Neutrophil (primary cell): ENCODE measurements at regions not wholly inside any gene's neighbourhood (a gene's known extent, or its start where the extent isn't known, plus 50 kb on each side); places are given as distances from the start of the nearest gene placed in this dataset.

ENCODE experiments used
- H3K27ac ChIP-seq: fragments of 200-600 bp; sonication (generic); 2 replicates; pipeline ENCODE4 v1.5.1; 2016; ENCODE audit warnings: mild to moderate bottlenecking, moderate library complexity
- H3K27me3 ChIP-seq: fragments of 200-600 bp; sonication (generic); 2 replicates; pipeline ENCODE4 v1.6.0; 2016; ENCODE audit warnings: mild to moderate bottlenecking
- H3K36me3 ChIP-seq: fragments of 200-600 bp; sonication (generic); 2 replicates; pipeline ENCODE4 v1.5.1; 2017
- H3K4me1 ChIP-seq, 2 experiments: fragments of 200-600 bp in 1 of 2; sonication (generic) in 1 of 2; 1 replicate in 1 of 2; 2 replicates in 1 of 2; pipeline versions ENCODE4 v1.5.1 to v1.6.1; 2013 to 2016; ENCODE audit warnings: low read depth in 1 of 2, low read length in 1 of 2, mild to moderate bottlenecking in 1 of 2, moderate library complexity in 1 of 2; ENCODE audit not compliant: control insufficient read depth in 1 of 2, insufficient read depth in 1 of 2
- H3K4me3 ChIP-seq, 2 experiments: fragments of 200-600 bp in 1 of 2; sonication (generic) in 1 of 2; 1 replicate in 1 of 2; 2 replicates in 1 of 2; pipeline ENCODE4 v1.5.1; 2013 to 2016; ENCODE audit warnings: low read depth in 1 of 2, low read length in 1 of 2, mild to moderate bottlenecking in 1 of 2, moderate library complexity in 1 of 2
- H3K9me3 ChIP-seq: fragments of 200-600 bp; sonication (generic); 2 replicates; pipeline ENCODE4 v1.5.1; 2016
- TF ChIP-seq, protein P1 (sequence below): fragments of 200-600 bp; sonication (generic); IDR thresholded peaks from 2 replicates; pipeline ENCODE4 v1.5.1; 2016; ENCODE audit warnings: antibody characterized with exemption

DNA sequence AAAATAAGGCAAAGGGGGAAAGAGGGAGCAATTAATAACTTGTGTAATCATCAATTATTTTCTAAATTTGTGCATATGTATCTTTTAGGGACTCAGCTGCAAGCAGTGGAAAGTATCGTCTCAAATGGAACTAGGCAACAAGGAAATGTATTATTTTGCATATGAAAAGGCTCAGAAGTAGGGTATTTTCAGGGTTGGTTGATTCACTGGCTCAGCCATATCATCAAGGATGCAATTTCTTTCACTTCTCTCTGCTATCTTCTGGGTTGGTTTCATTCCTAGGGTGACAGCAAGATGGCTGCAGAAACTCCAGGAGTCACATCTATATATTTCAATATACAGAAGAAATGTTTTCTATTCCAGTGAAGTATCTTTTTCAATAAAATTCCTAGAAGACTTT, 509.8 kb downstream of the DMAC1 start:
- H3K9me3 ChIP-seq: no peaks in the 10 kb centered on the region
- no peak overlapping the region for H3K4me3 ChIP-seq
- no peak overlapping the region for H3K27ac ChIP-seq
- H3K4me1 ChIP-seq: no peaks in the 10 kb centered on the region
- H3K27me3 ChIP-seq: no peaks in the 10 kb centered on the region
- TF ChIP-seq, protein P1, sequence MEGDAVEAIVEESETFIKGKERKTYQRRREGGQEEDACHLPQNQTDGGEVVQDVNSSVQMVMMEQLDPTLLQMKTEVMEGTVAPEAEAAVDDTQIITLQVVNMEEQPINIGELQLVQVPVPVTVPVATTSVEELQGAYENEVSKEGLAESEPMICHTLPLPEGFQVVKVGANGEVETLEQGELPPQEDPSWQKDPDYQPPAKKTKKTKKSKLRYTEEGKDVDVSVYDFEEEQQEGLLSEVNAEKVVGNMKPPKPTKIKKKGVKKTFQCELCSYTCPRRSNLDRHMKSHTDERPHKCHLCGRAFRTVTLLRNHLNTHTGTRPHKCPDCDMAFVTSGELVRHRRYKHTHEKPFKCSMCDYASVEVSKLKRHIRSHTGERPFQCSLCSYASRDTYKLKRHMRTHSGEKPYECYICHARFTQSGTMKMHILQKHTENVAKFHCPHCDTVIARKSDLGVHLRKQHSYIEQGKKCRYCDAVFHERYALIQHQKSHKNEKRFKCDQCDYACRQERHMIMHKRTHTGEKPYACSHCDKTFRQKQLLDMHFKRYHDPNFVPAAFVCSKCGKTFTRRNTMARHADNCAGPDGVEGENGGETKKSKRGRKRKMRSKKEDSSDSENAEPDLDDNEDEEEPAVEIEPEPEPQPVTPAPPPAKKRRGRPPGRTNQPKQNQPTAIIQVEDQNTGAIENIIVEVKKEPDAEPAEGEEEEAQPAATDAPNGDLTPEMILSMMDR: no peak
- no peaks in the 10 kb centered on the region for H3K36me3 ChIP-seq

DNA sequence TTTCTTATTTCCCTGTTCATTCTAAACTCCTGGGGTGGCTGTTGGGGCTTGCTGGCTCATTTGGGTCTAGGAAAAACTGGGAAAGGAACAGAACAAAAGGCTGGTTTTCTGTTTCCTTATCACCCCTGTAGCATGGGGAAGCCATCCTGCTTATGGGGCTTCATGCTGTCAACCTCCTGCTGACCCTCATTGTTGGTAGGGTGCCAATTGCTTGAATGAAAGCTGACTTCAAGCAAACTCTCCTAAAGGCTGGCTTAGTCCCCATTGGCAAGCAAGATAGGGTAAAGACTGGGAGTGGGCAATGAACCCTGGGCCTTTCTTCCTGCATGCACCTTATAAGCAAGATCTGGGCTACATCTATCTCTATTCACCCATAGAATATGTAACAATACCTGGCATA, 511.6 kb downstream of the DMAC1 start:
- TF ChIP-seq, protein P1: no peak
- H3K4me1 ChIP-seq: no peaks in the 10 kb centered on the region
- H3K27me3 ChIP-seq: no peaks in the 10 kb centered on the region
- no peak overlapping the region for H3K27ac ChIP-seq
- no peaks in the 10 kb centered on the region for H3K9me3 ChIP-seq
- H3K36me3 ChIP-seq: no peaks in the 10 kb centered on the region
- H3K4me3 ChIP-seq: no peak overlapping the region

DNA sequence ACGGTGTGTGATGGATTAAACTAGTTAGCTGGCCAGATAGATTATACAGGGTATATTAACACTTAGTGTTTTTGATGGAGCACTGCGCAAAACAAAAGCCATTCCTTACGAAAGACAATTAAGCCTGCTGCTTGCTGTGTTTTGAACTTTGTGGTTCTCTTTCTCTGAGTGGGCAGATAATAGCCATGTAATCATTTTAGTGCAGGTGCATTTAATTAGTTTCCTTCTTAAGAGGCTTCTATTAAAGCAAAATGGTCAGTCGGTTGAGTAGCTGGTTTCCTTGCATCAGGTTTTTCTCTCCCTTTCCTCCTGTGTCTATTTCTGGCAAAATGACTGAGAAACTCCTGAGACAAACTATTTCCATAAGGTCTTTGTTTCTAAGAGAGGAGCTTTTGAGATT, 512.5 kb downstream of the DMAC1 start:
- Histone ChIP-seq H3K4me1 (no peaks in the 10 kb centered on the region), H3K27me3 (no peaks in the 10 kb centered on the region), H3K27ac (no peak overlapping the region), H3K36me3 (no peaks in the 10 kb centered on the region), H3K9me3 (no peaks in the 10 kb centered on the region), H3K4me3 (no peak overlapping the region)
- TF ChIP-seq, protein P1: no peak

DNA sequence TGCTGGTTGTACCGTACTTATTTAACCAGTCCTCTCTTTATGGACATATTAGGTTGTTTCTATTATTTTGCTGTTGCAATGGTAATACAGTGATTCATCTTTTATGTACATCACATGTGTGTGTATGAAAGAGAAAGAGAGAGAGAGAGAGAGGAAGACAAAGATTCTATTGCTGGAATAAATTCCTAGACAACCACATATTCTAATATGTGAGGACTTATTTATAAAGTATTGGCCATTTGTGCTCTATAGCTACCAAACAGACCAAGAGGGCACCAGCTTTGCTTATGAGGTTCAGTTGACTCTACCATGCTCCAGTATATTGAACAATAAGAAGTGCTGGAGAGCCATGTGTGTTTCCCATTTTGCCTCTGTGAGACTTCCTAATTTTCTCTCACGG, 513.5 kb downstream of the DMAC1 start:
- H3K36me3 ChIP-seq: no peaks in the 10 kb centered on the region
- TF ChIP-seq, protein P1: no peak
- H3K27ac ChIP-seq: no peak overlapping the region
- no peaks in the 10 kb centered on the region for H3K9me3 ChIP-seq
- H3K4me1 ChIP-seq: no peaks in the 10 kb centered on the region
- no peaks in the 10 kb centered on the region for H3K27me3 ChIP-seq
- H3K4me3 ChIP-seq: no peak overlapping the region

DNA sequence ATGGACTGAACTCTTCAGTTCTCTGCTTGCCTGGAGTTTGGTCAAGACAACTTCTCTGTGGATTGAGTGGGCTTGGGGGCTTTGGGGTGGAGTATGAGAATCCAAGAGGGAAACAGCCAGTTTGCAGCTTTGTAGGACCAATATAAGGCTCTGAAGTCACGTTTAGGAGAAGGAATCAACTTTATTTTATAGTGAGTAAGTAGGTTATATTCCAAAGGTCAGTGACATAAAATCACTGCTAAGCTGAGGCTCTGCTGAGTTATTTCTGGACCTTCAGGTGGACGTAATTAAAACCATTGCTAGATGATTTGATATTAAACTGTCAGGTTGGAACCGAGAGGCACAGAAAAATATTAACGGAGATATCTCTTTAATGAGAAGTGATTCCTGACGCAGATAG, 514.4 kb downstream of the DMAC1 start:
- Histone ChIP-seq H3K4me3 (no peak overlapping the region), H3K9me3 (no peaks in the 10 kb centered on the region), H3K27me3 (no peaks in the 10 kb centered on the region), H3K36me3 (no peaks in the 10 kb centered on the region), H3K27ac (no peak overlapping the region), H3K4me1 (no peaks in the 10 kb centered on the region)
- TF ChIP-seq, protein P1: no peak

DNA sequence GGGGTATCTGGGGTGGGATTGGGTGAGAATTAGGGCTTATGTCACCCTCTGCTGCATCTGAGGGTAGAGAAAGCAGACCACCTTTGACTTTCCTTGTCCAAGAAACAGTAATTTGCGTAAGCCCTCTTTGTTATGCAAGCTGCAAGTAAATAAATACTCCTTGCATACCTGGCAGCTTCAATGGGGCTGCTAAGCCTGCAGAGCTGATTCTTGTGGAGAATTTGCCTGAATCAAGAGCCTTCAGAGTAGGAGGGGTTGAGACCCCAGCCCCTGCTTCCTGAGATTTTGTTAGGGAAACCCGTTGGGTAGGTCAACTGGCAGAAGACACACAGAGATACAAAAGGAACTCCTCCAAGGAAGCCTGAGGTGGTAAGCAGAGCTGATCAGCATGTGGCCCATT, 515.1 kb downstream of the DMAC1 start:
- TF ChIP-seq, protein P1: no peak
- no peaks in the 10 kb centered on the region for H3K9me3 ChIP-seq
- no peaks in the 10 kb centered on the region for H3K36me3 ChIP-seq
- H3K4me1 ChIP-seq: no peaks in the 10 kb centered on the region
- no peaks in the 10 kb centered on the region for H3K27me3 ChIP-seq
- H3K4me3 ChIP-seq: no peak overlapping the region
- no peak overlapping the region for H3K27ac ChIP-seq
